ENCODE measurements at regions not wholly inside any gene's neighbourhood (a gene's known extent, or its start where the extent isn't known, plus 50 kb on each side); places are given as distances from the start of the nearest gene placed in this dataset.
"Not testable (repeated sequence)": the region's sequence is repeated elsewhere in the genome, so short reads cannot be mapped to it uniquely, and the experiment has no call there.

GRCh38 chr15:62272290-62272689, 107.2 kb upstream of the C2CD4B start:
- DNase-seq (ENCODE audit: low spot score), result no peak

DNA sequence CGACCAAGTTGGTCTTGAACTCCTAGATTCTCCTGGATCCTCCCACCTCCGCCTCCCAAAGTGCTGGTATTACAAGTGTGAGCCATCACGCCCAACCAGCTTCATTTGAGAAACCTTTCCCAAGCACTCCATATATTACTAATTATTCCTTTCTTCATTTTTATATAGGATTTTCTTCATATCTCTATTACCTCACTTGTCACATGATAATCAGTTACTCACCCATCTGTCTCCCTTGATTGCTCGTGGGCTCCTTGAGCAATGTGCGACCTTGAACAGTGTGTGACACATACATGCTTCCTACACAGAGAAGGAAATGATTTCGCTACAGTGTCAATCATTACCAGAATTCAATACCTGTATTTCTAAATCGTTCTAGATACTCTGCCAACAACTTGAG, 110.7 kb upstream of the C2CD4B start:
- DNase-seq (ENCODE audit: low spot score), result no peak

DNA sequence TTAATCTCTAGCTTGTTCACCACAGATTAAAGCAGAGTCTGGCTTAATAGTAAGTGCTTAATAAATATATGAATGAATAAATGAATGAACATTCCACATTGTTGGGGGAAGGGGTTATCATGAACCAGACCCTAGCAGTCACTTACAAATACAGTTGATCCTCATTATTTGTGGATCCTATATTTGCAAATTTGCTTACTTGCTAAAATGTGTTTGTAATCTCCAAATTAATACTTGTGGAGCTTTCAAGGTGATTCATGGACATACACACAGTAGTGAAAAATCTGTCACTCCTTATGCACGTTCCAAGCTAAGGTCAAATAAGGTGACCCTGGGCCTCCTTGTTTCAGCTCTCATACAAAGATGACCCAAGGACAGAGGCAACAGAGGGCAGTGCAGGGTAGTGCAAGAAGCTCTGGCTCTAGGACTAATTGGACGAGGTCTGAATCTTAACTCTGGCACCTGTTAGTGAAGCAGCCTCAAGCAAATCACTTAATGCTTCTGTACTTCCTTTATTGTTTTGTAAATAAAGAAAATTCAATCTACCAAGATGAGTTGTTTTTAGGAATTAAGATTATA, 112.8 kb upstream of the C2CD4B start:
- DNase-seq (ENCODE audit: low spot score), result no peak

DNA sequence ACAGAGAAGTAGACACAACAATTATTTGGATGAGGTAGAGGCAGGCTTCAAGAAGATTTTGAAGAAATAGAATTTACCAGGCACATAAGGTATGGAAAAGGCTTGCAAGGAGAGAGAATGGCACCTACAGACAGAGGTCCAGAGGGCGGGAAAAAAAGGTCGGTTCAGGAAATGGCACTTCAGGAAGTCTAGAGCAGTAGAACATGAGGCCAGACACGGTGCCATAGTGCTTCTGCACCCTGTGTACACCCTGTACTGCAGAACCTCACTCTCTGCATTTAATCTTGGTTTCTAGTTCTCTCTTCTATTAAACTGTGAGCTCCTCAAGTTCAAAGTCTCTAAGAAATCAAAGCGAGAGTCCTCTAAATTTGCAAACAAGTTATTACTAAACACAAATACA, 113.4 kb upstream of the C2CD4B start:
- DNase-seq (ENCODE audit: low spot score), result no peak

- no peak for DNase-seq (ENCODE audit: low spot score)
Observed at GRCh38 chr15:62279041-62279440, 114.0 kb upstream of the C2CD4B start.

DNA sequence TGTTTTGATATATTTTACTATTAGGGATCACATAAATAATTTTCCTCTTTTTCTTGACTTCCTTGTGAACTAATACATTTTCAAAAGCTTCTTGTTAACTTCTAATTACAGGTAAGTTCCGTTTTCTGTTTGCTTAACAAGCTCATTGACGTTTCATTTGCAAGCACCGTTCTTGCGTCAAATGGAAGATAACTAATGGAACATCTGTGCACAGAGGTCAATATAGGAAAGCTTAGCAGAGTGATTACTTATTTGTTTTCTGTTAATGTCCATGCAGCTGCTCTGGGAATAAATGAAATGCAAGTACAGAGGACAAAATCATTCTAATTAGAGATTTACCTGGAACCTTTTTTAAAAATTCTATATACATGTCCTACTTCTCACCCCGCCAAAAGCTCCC, 115.5 kb upstream of the C2CD4B start:
- no peak for DNase-seq (ENCODE audit: low spot score)

GRCh38 chr15:62281801-62282200, 116.7 kb upstream of the C2CD4B start:
- not testable (repeated sequence) for DNase-seq (ENCODE audit: low spot score)

DNA sequence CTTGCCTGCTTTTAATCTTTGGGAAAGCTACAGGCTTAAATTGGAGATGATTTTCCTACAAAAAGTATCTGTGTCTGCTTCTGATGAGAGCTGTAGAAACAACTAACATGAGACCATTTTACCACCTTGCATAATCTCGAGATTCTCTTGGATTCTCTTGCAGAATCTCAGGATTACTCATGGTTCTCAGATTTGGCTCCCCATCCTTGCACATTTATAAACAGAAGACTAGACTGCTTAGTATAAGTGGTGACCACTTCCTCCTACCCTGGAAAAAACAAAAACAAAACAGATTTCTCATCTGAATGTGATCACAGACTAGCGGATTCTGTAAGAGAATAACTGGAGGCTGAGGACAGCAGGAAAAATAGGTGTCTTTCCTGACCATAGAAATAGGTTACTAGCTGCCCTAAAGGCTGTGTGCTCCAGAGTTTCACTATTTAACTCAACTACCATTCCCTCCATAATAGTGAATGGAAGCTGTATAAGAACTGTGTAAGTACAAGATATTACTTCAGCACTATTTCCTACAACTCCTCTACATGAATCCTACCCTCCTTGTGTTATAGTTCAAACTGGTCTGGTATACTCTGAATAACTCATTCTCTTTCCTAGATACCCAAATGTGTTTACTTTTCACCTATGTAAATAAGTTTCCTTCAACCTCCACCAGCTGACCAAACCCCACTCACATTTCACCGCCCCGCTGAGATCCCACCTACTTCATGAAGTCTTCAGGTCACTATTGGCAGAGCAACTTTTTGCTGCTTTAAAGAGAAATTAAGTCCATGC, 122.2 kb upstream of the C2CD4B start:
- no peak for DNase-seq (ENCODE audit: low spot score)

GRCh38 chr15:62288361-62289017, 123.4 kb upstream of the C2CD4B start:
- DNase-seq (ENCODE audit: low spot score), result no peak

- no peak for DNase-seq (ENCODE audit: low spot score)
Observed at GRCh38 chr15:62291262-62291661, 126.2 kb upstream of the C2CD4B start.

GRCh38 chr15:62296756-62297507, 131.8 kb upstream of the C2CD4B start:
- DNase-seq (ENCODE audit: low spot score), result no peak

GRCh38 chr15:62297522-62297921, 132.4 kb upstream of the C2CD4B start:
- no peak for DNase-seq (ENCODE audit: low spot score)

DNA sequence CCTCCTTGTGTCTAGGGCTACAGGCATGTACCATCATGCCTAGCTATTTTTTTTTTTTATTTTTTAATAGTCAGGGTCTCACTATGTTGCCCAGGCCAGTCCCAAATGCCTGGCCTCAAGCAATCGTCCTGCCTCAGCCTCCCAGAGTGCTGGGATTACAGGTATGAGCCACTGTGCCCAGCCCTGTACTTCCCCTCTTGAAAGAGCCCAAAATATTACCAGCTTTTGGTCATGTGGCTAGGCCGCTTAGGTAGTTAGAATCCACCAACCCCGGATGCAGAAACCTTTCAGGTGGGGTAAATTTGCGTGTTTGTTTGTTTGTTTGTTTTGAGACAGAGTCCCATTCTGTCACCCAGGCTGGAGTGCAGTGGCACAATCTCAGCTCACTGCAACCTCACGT, 132.8 kb upstream of the C2CD4B start:
- no peak for DNase-seq (ENCODE audit: low spot score)

- no peak for DNase-seq (ENCODE audit: low spot score)
Observed at GRCh38 chr15:62298811-62299210, 133.7 kb upstream of the C2CD4B start.

- DNase-seq (ENCODE audit: low spot score), result no peak
Observed at GRCh38 chr15:62299541-62299940, 134.5 kb upstream of the C2CD4B start.

DNA sequence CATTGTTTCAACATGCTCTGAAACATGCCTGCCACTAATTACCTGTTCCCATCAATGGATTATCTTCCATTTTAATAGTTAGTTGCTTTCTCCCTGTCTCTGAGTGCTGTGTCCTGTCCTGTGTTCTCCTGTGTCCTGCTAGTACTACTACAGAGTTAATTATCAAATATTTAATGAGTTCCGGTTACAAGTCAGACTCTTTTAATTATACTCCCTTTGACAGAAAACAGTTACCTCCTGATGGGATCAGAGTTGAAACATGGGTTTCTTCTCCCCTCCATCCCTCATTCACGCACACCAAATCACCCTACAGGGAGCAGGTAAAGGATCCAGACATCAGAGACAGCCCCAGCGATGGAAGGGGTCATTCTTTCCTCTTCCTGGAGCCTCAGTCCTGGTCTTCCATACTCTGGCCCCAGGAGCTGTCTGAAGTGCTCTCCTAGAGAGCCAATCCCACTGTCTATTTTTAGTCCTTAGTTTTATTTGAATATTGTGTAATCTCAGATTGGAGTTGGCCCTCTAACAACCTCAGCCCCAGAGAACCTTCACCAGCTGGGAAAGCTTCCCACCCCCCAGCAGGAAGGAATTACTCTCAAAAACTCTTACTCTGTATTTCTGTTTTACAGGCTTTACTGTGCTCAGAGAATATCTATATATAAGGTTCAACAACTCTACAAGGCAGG, 137.0 kb upstream of the C2CD4B start:
- DNase-seq (ENCODE audit: low spot score), result no peak

DNA sequence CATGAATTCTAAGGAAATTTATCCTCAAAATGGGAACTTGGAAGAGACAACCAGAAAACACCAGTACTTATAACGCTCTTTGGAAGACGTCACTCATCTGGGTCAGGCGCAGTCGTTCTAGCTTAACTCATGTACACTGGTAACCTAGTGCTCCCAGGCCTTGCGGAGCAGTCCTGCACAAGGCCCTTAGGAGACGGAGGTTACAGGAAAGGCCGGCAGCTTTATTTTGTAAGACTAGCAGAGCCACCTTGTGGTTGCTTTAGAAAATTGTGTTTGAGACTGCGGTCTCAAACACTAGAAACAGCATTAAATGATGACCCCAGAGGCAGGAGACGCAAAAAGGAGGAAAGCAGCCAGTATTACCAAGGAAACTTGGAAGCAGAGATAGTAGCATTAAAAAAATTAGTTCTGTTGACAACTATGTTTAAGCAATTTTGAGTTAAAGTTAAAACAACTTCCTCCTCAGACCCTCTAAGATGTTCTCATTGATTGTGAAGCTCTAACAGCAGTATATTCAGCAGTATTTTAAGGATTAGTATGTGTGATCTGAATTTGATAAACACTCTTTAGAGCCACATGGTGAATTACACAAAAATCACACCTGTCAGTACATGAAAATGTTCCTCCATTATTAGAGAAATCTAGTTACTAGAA, 141.9 kb upstream of the C2CD4B start:
- no peak for DNase-seq (ENCODE audit: low spot score)

- DNase-seq (ENCODE audit: low spot score), result no peak
Observed at GRCh38 chr15:62307551-62307950, 142.5 kb upstream of the C2CD4B start.

DNA sequence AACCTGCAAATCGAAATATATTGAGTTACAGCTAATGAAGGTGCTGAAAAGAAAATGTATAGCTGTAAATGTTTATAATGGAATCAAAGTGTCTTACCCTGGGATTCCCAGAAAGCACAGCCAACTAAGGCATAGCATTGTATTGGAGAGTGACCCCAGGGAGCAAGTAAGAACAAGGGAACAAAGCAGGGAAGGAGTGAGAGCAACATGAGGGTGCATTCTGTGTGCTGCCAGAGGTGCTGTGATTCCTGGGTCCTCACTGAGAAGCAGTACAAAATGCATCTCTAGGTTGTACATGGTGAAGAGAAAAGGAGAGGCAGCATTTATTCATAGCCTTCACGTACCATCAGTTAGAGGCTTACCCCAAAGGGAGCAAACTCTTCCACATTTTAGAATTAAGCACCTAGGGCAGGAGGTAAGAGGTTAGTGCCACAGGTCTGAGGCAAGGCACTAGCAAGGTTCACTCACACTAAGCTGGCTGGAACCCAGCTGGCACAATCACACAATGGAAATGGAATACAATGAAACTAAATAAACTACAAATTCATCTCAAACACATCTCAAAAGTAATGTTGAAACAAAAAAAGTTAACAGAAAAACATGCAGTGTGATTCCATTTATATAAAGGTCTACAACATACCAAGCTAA, 151.5 kb upstream of the C2CD4B start:
- DNase-seq (ENCODE audit: low spot score), result no peak

GRCh38 chr15:62320259-62320658, 155.2 kb upstream of the C2CD4B start:
- DNase-seq (ENCODE audit: low spot score), result no peak

DNA sequence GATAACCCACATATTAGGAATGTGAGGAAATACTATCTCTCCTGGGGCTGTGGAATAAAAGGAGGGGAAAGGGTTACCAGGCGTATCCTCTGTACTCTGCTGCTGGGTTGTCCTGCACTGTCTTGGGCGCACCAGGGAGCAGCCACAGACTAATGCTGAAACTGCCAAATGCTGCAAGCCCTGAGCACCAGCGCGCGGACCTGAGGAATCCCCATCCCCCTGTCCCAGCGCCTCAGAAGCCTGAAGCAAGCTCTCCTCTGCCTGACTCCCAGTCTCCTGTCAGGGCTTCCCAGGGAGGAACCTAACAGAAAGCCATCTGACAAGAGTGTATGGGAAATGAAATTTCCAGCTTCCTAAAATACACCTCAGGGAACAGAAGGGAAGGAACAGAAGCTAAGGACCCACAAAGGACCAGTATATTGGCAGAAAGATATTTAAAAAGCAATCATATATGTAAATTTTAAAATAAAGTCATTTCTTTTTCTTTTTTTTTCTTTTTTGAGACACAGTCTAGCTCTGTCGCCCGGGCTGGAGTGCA, 158.3 kb upstream of the C2CD4B start:
- DNase-seq (ENCODE audit: low spot score), result no peak
